GM12864 (cell line): ENCODE measurements at regions not wholly inside any gene's neighbourhood (a gene's known extent, or its start where the extent isn't known, plus 50 kb on each side); places are given as distances from the start of the nearest gene placed in this dataset.

Experiments
- DNase-seq: peaks from one replicate; pipeline ENCODE4 v3.0.0-alpha.2; 2011; ENCODE audit warnings: low read depth
- H3K4me3 ChIP-seq: 2 replicates; pipeline ENCODE4 v1.5.1; 2011; ENCODE audit warnings: mild to moderate bottlenecking, low read depth, low read length, control low read depth
- TF ChIP-seq, protein P1 (sequence below): IDR thresholded peaks from 2 replicates; pipeline ENCODE4 v1.5.1; 2011; ENCODE audit warnings: low read depth, mild to moderate bottlenecking, moderate library complexity, low read length, control low read depth, inconsistent platforms; ENCODE audit errors: missing control alignments

DNA sequence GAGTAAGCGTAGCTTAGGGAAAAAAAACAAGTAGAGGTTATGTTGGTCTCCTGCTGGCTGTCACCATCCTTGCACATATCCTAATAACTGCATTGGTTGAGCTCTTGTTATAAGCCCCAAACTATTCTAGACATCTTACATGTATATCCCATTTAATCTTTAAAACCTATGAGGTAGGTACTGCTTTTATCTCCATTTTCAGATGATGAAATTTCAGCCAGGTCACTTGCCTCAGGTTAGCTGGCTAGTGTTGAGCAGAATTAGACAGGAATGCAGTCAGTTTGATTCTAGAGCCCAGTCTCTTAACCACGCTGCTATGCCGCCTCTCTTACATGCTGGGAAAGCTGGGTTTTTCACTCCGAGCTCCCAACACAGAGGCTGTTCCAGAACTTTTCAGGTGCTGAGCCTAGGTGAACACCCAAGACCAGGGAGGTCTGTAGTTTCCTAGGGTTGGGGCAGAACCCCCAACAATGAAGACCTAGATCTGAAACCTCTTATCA is 269.9 kb upstream of the RGS6 start:
- no peak for DNase-seq
- no peak overlapping the region for H3K4me3 ChIP-seq
- TF ChIP-seq, protein P1, sequence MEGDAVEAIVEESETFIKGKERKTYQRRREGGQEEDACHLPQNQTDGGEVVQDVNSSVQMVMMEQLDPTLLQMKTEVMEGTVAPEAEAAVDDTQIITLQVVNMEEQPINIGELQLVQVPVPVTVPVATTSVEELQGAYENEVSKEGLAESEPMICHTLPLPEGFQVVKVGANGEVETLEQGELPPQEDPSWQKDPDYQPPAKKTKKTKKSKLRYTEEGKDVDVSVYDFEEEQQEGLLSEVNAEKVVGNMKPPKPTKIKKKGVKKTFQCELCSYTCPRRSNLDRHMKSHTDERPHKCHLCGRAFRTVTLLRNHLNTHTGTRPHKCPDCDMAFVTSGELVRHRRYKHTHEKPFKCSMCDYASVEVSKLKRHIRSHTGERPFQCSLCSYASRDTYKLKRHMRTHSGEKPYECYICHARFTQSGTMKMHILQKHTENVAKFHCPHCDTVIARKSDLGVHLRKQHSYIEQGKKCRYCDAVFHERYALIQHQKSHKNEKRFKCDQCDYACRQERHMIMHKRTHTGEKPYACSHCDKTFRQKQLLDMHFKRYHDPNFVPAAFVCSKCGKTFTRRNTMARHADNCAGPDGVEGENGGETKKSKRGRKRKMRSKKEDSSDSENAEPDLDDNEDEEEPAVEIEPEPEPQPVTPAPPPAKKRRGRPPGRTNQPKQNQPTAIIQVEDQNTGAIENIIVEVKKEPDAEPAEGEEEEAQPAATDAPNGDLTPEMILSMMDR = no peak

DNA sequence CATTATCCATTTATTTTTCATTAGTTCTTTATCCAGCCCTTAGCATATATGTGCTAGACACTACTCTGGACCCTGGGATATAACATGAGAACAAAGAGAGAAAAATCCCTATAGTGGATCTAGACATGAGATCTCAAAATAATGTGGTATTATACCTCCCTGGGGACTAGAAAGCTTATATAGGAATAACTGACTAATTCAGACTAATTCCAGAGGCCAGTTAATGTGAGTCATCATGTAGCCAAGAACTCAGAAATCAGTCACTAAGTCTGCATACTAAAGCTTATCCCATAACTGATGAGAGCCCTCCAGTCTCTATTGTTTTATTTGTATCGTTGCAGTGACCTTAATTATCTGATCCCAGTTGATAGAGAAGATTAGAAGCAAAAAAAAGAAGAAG is 267.1 kb upstream of the RGS6 start:
- DNase-seq = no peak
- H3K4me3 ChIP-seq = no peak overlapping the region
- TF ChIP-seq, protein P1 = no peak

DNA sequence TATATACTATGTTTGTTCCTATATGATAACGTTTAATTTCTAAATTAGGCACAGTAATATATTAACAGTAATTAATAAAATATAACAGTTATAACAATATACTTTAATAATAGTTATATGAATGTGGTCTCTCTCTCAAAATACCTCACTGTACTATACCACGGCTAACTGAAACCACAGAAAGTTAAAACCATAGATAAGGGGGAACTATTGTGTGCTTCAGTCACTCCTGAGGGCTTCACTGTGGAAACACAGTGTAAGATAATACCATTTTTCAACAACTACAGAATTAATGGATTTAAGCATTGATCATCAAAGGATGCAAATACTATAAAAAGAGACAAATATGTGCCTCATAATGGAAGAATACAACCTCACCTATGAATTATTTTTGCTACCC is 266.4 kb upstream of the RGS6 start:
- no peak for DNase-seq
- TF ChIP-seq, protein P1 = no peak
- H3K4me3 ChIP-seq = no peak overlapping the region

DNA sequence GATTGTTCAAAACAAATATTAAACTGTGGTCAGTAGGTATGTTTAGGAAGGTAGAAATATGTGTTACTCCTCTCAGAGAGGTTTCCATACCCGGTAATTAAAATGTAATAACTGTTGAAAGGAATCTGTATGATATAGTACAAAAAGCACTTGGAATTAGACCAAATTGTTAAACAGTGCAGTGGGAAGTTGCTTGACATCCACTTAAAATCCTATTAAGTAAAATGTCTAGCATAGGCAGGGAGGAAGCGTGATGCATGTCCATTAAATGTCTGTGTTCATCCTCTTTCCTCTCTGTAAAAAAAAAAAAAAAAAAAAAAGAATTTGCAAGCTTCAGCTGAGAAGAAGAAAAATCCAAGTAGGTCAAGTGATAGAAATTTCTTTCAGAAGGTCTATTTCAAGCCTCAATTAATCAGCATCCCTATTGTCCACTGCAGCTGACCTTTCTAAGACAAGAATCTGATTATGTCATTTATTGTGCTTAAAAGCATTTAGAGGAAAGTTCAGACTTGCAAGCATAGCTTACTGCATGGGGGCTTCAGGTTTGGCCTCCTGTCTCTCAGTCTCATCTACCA is 265.6 kb upstream of the RGS6 start:
- H3K4me3 ChIP-seq = no peak overlapping the region
- DNase-seq = no peak
- TF ChIP-seq, protein P1 = no peak

DNA sequence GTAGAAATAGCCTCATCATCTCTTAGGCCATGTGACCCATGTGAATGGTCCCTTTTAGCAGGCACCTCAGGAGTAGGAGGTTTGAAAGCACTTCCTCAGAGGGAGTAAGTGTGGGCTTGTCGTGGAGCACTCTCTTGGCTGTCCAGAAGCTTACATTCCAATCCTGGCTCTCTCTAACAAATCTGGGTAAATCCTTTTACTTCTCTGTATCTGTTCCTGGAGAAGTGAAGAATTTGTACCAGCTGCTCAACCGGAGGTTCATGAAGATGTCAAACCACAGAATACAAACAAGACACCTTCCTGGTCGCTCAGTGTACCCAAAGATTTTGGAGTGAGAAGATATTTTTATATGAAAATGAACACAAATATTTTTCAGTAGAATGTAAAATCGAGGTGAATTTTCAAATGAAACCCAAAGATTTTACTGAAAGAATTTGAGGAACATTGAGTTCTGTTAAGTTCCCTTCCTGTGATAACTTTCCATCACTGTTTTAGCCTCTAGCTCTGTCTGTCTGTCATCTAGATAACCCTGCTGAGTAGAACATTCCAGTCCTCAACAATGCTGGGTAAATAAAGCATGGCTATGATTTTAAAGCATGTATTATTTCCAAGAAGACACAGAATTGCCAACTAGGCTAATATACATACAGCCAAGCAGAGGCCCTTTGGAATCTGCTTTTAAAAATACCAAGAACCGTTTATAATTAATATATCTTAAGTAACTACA is 263.9 kb upstream of the RGS6 start:
- no peak for DNase-seq
- TF ChIP-seq, protein P1 = no peak
- no peak overlapping the region for H3K4me3 ChIP-seq

DNA sequence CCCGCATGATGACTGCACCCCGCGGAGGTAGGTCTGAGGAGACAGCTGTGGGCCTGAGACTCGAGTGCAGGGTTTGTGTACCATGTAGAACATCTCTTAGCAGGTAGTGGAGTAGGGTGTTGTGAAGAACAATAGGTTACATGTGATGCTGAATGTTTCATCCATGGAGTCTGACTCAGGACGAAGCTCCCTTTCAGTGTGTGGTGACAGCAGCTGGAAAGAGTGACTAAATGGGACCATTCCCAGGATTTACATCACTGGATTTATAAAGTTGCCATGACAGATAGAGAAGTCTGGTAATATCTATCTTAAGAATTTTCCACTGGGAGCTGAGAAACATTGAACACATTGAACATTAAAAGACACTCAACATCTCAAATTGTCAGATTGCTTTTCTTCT is 259.6 kb upstream of the RGS6 start:
- TF ChIP-seq, protein P1 = no peak
- DNase-seq = no peak

More for the DNA sequence above, 259.6 kb upstream of the RGS6 start:
- H3K4me3 ChIP-seq = no peak overlapping the region
